ENCODE measurements at regions not wholly inside any gene's neighbourhood (a gene's known extent, or its start where the extent isn't known, plus 50 kb on each side); places are given as distances from the start of the nearest gene placed in this dataset.

DNA sequence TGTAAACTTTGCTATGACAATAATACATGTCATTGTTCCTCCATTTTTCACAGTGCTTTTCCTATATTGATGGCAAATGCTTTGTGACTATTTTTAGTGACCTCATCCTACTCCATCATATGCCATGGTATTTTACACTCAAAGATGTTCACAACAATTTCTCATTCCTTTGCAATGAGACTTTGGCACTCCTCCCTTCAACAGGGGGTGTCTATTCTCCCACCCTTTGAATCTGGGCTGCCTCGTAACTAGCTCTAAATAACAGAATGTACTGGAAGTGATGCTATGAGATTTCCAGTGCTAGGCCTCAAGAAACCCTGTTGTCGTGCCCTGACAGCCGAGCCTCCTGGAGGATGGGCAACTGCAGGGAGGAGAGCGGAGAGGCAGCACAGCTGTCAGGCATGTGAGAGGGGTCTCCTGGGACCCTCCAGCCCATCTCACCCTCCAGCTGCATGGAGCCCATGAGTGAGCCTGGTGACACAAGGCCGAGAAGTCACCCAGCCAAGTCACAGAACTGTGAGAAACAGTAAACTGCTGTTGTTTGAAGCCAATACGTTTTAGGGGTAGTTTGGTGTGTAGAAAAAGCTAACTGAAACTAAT, 103.1 kb upstream of the APCDD1 start:
- TF ChIP-seq CTCF (IDR thresholded peaks at IDR 0.05; ENCODE audit: insufficient read depth, low read length), result no peak
- TF ChIP-seq SPI1 (IDR thresholded peaks at IDR 0.05; ENCODE audit: borderline replicate concordance, low read depth), result no peak

Data from HL-60 (cell line).